GM23248 (cell line): ENCODE measurements at regions not wholly inside any gene's neighbourhood (a gene's known extent, or its start where the extent isn't known, plus 50 kb on each side); places are given as distances from the start of the nearest gene placed in this dataset.

Experiments used
- EZH2 ChIP-seq: fragments of 200-600 bp; sonication (generic); IDR thresholded peaks from 2 replicates; pipeline ENCODE4 v1.6.1; 2018; ENCODE audit warnings: antibody characterized with exemption, mild to moderate bottlenecking; ENCODE audit not compliant: insufficient read depth, poor library complexity, severe bottlenecking
- EZH2phosphoT487 ChIP-seq: fragments of 200-600 bp; sonication (generic); IDR thresholded peaks from 2 replicates; pipeline ENCODE4 v1.6.1; 2018; ENCODE audit warnings: antibody characterized with exemption, moderate library complexity, mild to moderate bottlenecking, low read depth; ENCODE audit not compliant: insufficient read depth

GRCh38 chr7:113649556-113649955 is 269.3 kb downstream of the PPP1R3A start:
- no peak for TF ChIP-seq EZH2
- TF ChIP-seq EZH2phosphoT487 = no peak
